ENCODE measurements at regions not wholly inside any gene's neighbourhood (a gene's known extent, or its start where the extent isn't known, plus 50 kb on each side); places are given as distances from the start of the nearest gene placed in this dataset.

DNA sequence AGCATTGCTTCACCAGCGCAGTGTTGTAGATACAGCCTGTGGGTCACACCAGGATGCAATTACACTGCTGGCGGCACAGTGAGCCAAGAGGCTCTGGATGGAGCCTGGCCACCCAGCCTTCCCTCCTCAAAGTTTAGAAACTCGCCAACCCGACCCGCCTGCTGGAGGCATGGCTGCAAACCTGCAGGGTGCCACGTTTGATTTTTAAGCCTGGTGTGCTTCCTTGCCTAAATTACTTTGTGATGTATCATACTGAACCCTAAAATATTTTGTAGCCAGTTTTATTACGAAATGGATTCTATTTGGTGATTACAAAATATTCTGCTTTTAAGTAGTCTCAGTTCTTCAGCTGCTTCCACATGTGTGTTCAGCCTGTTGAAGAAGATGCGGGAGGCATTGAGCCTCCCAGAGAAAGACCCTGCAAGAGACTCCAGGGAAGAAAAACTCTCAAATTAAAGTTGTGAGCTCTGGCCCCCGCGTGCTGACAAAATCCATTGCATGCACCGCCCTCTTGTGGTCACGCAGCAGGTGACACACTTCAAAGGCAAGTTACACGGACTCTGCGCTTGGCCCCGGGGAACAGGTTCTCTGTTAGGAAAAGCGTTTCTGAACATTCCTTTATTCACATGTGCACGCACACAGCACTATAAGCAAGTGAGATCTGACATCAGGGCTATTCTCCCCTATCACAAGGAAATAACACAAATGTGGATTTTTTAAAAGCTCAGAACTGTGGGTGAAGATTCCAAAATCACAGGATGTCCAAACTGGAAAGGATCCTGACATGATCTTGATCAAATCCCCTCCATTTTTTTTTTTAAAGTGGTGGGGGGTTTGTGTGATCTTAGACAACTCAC, 63.0 kb upstream of the TWIST2 start:
- peak; percentile 59 for DNase-seq (ENCODE audit: low spot score, unreplicated experiment)
- Mint-ChIP-seq H3K36me3 (ENCODE audit: insufficient read depth) (no peaks in the 10 kb centered on the region), H3K27me3 (peaks cover 14% of the 10 kb centered on the region), H3K27ac (no peak overlapping the region), H3K4me1 (ENCODE audit: low read depth) (no peaks in the 10 kb centered on the region), H3K4me3 (ENCODE audit: low read depth) (no peak overlapping the region), H3K9me3 (ENCODE audit: low read depth) (no peaks in the 10 kb centered on the region)
- TF ChIP-seq, protein P1, sequence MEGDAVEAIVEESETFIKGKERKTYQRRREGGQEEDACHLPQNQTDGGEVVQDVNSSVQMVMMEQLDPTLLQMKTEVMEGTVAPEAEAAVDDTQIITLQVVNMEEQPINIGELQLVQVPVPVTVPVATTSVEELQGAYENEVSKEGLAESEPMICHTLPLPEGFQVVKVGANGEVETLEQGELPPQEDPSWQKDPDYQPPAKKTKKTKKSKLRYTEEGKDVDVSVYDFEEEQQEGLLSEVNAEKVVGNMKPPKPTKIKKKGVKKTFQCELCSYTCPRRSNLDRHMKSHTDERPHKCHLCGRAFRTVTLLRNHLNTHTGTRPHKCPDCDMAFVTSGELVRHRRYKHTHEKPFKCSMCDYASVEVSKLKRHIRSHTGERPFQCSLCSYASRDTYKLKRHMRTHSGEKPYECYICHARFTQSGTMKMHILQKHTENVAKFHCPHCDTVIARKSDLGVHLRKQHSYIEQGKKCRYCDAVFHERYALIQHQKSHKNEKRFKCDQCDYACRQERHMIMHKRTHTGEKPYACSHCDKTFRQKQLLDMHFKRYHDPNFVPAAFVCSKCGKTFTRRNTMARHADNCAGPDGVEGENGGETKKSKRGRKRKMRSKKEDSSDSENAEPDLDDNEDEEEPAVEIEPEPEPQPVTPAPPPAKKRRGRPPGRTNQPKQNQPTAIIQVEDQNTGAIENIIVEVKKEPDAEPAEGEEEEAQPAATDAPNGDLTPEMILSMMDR (IDR thresholded peaks at IDR 0.05; ENCODE audit: unreplicated experiment): peak; percentile 90

- no peaks in the 10 kb centered on the region for H3K4me1 Mint-ChIP-seq (ENCODE audit: low read depth)
- H3K4me3 Mint-ChIP-seq (ENCODE audit: low read depth): no peak overlapping the region
- no peak for DNase-seq (ENCODE audit: low spot score, unreplicated experiment)
- H3K9me3 Mint-ChIP-seq (ENCODE audit: low read depth): no peaks in the 10 kb centered on the region
- peaks cover 18% of the 10 kb centered on the region for H3K27me3 Mint-ChIP-seq
- H3K27ac Mint-ChIP-seq: no peak overlapping the region
- no peaks in the 10 kb centered on the region for H3K36me3 Mint-ChIP-seq (ENCODE audit: insufficient read depth)
- TF ChIP-seq, protein P1 (IDR thresholded peaks at IDR 0.05; ENCODE audit: unreplicated experiment): no peak
Observed at GRCh38 chr2:238785528-238785860, 62.4 kb upstream of the TWIST2 start.

DNA sequence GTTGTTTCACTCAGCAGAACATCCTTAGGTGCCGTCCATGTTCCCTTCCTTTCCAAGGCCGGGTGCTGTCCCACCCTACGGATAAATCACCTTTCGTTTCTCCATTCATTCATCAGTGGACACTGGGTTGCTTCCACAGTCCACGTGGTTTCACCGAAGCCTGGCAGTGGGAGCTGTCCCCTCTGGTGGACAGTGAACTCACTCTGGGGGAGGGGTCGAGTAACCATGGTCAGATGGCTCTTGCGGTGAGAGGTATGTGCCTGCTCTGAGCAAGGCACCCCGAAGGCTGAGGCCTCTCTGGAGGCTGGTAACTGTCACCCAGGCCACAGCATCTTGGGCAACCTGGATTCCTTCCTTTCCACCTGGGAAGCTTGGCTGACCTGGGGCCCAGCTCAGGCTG, 61.5 kb upstream of the TWIST2 start:
- Mint-ChIP-seq H3K27ac (no peak overlapping the region), H3K4me3 (ENCODE audit: low read depth) (no peak overlapping the region), H3K4me1 (ENCODE audit: low read depth) (no peaks in the 10 kb centered on the region), H3K9me3 (ENCODE audit: low read depth) (no peaks in the 10 kb centered on the region), H3K27me3 (peaks cover 20% of the 10 kb centered on the region), H3K36me3 (ENCODE audit: insufficient read depth) (no peaks in the 10 kb centered on the region)
- DNase-seq (ENCODE audit: low spot score, unreplicated experiment): no peak
- TF ChIP-seq, protein P1 (IDR thresholded peaks at IDR 0.05; ENCODE audit: unreplicated experiment): no peak

- Mint-ChIP-seq H3K36me3 (ENCODE audit: insufficient read depth) (no peaks in the 10 kb centered on the region), H3K4me1 (ENCODE audit: low read depth) (no peaks in the 10 kb centered on the region), H3K4me3 (ENCODE audit: low read depth) (no peak overlapping the region), H3K27ac (peak overlapping the region; percentile 8), H3K9me3 (ENCODE audit: low read depth) (no peaks in the 10 kb centered on the region), H3K27me3 (peaks cover 20% of the 10 kb centered on the region)
- DNase-seq (ENCODE audit: low spot score, unreplicated experiment): no peak
- TF ChIP-seq, protein P1 (IDR thresholded peaks at IDR 0.05; ENCODE audit: unreplicated experiment): no peak
Observed at GRCh38 chr2:238786792-238787490, 60.9 kb upstream of the TWIST2 start.

- peaks cover 20% of the 10 kb centered on the region for H3K27me3 Mint-ChIP-seq
- TF ChIP-seq, protein P1 (IDR thresholded peaks at IDR 0.05; ENCODE audit: unreplicated experiment): no peak
- no peak for DNase-seq (ENCODE audit: low spot score, unreplicated experiment)
- H3K27ac Mint-ChIP-seq: peak overlapping the region; percentile 8
- H3K4me3 Mint-ChIP-seq (ENCODE audit: low read depth): no peak overlapping the region
- H3K4me1 Mint-ChIP-seq (ENCODE audit: low read depth): no peaks in the 10 kb centered on the region
- no peaks in the 10 kb centered on the region for H3K9me3 Mint-ChIP-seq (ENCODE audit: low read depth)
- H3K36me3 Mint-ChIP-seq (ENCODE audit: insufficient read depth): no peaks in the 10 kb centered on the region
Observed at GRCh38 chr2:238787501-238787900, 60.4 kb upstream of the TWIST2 start.
